HG03159 (cell line): ENCODE measurements at regions not wholly inside any gene's neighbourhood (a gene's known extent, or its start where the extent isn't known, plus 50 kb on each side); places are given as distances from the start of the nearest gene placed in this dataset.

ENCODE experiments used
- ATAC-seq: cut with Tn5 transposase; IDR thresholded peaks from one replicate; pipeline ENCODE4 v1.9.1; 2021; ENCODE audit warnings: mild to moderate bottlenecking, moderate library complexity; ENCODE audit not compliant: unreplicated experiment

DNA sequence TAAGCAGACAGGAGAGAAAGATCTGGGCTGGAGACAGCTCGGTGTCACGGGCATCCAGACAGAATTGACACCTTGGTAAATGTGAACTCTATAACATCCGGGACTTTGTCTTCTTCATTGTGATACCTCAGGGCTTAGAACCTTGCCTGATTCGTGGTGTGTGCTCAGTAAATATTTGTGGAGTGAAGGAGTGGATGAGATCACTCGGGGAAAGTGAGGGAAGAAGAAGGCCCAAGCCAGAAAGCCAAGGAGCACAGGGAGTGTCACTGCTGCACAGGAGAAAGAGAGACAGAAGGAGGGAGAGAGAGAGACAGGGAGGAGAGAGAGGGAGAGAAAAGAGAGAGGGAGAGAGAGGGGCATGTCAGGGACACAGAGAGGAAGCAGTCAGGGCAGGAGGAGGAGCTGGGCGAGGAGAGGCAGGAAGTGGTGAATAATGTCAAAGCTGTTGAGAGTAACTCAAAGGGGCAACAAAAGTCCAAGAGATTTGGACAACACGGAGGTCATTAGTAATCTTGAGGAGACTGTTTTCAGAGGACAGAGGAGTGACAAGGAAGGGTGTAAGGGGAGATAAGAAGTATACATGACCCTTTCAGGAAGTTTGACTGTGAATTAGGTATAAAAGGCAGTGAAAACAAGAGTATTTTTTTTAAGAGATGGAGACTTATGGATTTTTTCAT lies 141.6 kb upstream of the MAX start:
- no peak for ATAC-seq

DNA sequence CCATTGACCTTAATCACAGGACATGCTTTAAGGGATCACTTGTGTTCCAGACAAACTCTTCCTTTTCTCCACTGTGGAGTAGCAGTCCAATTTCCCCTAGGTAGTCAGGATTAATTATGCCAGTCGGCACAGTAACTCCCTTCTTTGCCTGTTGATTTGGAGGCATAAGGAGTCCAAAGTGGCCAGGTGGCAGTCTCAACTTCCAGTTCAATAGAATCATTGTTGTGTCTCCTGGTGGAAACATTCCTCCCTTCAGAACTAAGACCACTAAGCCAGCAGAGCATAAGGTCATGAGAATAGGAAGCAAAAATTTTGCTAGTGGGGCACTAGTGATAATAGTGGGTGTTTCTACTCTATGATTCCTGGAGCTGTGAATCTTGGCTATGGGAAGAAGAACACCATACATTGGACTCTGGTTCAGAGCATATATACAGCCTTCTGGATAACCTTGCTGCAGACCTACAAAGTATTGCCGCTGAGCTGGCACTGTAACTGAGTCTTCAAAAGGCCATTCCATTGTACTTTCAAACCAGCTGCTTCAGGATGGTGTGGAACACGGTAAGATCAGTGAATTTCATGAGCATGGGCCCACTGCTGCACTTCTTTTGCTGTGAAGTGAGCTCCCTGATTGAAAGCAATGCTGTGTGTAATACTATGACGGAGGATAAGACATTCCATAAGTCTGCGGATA lies 147.3 kb upstream of the MAX start:
- ATAC-seq = no peak

DNA sequence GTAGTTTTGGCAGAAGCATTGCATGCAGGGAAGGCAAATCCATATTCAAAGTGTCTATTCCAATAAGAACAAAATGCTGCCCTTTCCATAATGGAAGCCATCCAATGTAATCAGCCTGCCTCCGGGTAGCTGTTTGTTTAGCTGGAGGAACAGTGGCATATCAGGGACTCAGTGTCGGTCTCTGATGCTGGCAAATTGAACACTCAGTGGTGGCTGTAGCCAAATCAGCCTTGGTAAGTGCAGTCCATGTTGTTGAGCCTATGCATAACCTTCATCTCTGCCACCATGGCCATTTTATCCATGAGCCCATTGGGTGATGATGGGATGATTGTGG lies 147.8 kb upstream of the MAX start:
- no peak for ATAC-seq

DNA sequence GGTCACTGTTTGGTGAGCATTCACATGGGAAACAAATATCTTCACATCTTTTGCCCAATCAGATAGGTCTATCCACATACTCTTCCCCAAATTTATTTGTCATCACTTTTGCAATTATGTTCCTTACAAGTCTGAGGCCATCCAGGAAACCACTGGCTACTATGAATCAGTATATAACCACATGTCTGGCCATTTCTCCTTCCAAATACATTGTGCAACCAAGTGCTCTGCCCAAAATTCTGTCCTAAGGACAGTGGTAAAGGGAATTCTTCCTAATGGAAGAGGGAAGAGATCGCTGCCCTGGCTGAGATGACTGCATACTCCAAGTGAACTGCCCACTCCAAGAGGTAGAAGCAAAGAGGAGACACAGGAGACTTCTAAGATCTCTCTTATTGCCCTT lies 148.9 kb upstream of the MAX start:
- no peak for ATAC-seq

DNA sequence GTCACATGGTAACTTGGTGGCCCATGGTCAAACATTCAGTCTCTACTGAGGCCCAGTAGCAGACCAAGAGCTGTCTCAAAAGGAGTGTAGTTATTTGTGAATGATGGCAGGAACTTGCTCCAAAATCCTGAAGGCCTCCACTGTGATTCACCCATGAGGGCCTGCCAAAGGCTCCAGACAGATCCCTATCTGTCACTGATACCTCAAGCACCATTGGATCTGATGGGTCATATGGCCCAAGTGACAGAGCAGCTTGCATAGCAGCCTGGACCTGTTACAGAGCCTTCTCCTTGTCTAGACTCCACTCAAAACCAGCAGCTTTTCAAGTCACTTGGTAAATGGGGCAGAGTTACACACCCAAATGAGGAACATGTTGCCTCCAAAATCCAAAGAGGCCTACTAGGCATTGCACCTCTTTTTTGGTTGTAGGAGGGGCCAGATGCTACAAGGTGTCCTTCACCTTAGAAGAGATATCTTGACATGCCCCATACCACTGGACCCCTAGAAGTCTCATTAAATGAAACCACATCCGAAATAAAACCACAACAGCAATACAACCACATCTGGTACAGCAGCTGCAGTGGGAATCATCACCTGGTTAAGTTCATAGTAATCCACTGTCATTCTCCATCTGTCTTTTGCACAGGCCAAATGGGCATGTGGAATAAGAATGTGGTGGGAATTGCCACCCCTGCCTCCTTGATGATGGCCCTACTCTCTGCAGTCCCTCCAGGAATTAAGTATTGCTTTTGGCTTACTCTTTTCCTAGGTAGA lies 150.4 kb upstream of the MAX start:
- no peak for ATAC-seq

DNA sequence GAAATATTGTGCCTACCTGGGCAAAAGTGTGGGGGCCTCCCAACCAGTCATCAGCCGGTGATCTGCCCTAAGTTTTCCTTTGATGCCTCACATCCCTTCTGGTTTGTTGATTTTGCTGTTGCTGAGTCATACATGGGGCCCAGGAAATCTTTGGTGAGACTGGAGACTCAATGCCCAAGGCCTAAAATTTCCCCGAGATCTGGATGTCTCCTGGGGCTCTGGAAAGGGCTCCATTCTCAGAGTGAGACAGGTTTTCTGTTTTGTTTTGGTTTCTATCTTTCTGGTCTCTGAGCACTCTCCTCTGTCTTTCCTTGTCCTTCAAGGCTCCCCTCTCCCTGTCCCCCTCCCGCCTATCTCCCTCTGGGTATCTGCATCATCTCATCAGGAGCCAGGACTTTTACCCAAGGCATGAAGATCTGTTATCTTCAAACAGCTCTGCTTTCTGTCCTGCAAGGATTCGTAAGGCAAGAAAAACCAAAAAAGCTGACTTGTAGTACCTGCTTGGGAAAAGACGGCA lies 152.8 kb upstream of the MAX start:
- no peak for ATAC-seq

DNA sequence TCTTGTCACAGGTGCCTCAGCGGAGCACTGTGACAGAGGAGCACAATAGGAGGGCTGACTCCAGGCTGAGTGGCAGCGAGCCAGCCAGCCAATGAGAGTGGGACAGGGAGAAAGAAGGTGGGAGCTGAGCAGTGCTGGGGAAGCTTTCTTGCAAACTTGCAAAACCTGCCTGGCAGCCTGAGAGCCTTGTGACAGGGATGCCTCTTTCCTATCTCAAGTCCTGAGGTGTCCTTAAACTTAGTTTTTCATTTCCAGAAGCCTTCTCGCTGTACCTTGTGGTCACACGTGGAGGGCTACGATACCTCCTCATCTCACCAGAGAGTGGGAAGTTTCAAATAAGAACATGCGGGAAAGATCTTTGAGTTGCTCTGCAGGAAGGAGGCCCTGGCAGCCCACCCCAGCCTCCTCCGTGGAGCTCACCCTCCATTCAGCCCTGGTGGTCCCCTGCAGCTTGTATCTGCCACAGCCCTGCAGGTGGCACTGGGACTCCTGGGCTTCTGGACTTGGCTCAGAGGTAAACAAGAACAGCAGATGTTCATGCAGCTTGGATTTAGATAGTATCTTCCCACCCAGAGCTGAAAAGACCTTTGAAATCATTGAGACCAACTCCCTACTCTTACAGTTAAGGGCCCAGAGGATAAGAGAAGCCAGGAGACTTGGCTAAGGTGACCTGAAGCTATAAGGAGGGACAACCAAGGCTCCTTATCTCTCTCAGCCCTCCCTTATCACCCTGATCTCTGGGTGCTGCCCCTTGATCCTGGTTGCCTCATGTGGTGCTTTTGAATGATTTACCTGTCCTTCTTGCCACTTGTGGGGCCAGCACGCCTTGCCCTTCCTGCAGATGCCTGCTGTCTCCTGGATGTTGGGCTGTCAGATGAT lies 153.5 kb upstream of the MAX start:
- ATAC-seq = no peak

DNA sequence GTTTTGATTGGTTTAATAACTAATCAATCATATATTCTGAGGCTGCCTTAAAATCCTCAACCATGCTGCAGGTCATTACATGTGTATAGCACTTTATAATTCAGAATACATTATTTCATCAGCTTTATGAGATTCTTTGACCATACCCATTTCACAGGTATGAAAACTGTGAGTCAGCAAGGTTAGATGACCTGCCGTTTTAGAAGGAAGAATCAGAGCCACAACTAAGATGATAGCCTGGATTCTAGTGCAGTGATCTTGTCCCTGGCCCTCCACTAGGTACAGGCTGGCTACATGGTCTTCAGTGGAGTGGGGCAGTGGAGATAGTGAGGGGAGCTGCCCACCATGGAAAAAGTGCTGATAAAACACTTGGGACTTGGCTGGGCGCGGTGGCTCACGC lies 154.4 kb upstream of the MAX start:
- no peak for ATAC-seq

DNA sequence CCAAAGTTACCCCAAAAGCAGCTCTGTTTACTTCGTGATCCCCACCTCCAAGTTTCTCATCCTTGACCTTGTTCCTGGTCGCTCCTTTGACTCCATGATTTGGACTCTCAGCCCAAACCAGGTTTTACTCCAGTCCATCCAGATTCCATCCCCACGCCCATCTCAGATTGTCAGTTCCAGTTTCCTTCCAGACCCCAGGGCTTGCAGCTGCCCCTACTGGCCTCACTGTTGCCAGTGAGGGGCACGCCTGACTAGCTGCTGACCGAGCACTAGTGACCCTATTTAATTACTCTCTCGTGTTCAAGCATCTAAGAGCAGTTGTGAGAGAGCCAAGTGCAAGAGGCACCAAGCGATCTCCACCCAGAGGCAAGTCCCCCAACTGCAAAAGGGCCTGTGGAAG lies 155.1 kb upstream of the FUT8 start:
- no peak for ATAC-seq

DNA sequence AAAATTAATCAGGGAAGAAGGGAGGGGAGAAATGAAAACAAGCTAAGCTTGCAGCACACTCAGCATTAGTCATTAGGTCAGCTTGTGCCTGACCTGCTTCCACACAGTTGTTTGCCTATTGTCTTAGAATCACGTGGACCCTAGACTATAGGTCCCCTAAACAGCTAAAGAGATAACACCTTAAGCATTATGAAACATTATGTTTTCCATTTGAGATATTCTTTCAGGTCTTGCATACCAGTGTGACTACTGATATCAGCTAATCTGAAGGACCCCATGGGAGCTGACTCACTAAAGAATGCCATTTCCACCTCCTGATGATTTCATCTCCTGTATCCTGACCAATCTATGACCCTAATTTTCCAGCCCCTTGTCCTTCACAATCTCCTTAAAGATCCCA lies 154.1 kb upstream of the FUT8 start:
- no peak for ATAC-seq

DNA sequence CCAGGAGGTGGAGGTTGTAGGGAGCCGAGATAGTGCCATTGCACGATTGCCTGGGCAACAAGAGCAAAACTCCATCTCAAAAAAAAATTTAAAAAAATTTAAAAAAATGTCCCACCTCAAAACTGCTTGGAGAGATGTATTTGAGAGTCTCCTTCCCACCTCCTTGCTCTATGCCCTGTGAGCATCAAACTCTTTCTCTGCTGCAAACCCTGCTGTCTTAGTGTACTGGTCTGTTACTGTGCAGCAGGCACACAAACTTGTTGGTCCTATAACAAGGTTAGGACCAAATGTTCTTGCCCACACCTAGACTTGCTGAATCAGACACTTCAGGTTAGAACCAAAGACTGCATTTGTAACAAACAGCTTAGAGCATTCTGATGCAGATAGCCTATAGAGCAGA lies 153.5 kb upstream of the FUT8 start:
- no peak for ATAC-seq

DNA sequence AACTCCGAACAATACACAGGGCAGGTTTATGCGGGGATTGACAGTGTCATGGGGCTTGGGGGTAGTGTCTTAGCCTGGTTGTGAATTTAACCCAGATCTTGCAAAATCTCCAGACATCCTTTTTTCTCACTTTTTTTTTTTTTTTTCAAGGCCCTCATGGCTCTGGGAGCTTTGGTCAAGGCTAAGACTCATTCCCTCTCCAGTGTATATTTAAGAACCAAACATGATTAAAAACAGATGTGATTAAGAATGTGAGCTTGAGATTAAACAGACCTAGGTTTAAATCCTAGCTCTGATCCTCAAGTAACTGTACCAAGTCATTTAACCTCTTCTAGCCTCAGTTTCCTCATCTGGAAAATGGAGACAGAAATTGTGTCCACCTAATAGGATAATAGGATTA lies 151.7 kb upstream of the FUT8 start:
- ATAC-seq = no peak

DNA sequence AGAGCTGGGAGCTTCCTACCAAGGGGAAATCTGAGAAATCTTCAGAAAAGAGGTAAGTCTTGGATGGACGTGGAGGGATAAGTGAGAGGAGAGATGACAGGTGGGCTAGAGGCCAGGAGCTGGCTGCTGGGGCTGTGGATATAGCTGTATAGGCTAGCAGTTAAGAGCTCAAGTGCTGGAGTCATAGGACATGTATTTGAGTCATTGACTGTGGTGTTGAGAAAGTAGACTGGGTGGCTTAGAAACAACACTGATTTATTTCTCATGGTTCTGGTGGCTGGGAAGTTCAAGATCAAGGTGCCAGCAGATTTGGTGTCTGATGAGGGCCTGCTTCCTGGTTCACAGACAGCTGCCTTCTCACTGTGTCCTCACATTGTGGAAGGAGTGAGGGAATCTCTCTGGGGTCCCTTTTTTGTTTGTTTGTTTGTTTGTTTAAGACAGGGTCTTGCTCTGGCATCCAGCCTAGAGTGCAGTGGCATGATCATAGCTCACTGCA lies 151.1 kb upstream of the FUT8 start:
- no peak for ATAC-seq

DNA sequence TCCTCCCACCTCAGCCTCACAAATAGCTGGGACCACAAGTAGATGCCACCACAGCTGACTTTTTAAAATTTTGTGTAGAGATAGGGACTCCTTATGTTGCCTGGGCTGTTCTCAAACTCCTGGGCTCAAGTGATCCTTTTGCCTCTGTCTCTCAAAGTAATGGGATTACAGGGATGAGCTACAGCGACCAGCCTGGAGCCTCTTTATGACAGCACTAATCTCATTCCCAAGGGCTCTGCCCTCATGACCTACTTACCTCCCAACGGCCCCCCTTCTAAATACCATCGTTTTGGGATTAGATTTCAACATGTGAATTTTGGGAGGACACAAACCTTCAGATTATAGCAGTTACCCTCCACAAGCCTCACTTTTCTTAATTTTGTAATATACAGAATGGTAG lies 150.6 kb upstream of the FUT8 start:
- no peak for ATAC-seq

DNA sequence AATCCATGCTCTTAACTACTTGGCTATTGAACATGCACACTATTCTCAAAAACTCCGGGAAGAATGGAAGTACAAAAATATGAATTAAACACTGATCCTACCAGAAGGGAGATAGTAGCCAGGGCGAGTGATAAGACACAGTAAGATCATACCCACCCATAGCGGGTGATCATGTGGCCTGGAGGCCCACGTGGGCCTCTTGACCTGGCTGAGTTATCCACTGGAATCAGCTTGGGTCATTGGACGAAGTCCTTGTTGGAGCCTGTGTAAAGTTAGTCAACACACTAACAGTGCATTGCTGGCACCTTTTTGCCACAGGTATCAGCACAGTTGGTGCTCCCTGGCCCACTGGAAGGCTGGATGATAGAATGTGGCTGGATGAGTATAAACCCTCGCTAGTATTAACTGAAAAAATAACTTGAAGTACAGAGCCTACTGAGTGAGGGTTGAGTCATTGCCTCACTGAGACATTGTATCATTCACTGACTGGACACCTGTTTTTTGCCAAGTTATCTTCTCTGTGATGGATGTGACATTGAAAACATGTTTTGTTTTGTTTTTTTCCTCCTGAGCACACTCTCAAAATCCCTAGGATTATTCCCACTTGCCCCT lies 149.2 kb upstream of the FUT8 start:
- ATAC-seq = no peak

DNA sequence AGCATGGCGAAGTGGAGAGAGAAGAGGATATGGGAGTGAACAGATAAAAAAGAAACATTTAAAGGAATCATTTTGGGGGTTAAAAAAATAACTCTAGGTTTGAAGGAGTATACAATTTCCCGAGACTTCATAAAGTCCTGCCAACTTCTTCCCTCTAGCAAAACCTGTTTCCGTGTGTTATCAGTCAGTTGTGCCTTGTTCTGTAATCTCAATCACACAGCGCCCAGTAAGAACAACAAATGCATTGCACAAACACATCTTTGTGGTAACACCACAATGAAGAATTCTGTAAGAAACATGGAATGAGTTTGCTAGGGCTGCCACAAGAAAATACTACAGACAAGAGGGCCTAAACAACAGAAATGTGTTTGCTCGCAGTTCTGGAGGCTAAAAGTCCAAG lies 144.7 kb upstream of the FUT8 start:
- no peak for ATAC-seq

DNA sequence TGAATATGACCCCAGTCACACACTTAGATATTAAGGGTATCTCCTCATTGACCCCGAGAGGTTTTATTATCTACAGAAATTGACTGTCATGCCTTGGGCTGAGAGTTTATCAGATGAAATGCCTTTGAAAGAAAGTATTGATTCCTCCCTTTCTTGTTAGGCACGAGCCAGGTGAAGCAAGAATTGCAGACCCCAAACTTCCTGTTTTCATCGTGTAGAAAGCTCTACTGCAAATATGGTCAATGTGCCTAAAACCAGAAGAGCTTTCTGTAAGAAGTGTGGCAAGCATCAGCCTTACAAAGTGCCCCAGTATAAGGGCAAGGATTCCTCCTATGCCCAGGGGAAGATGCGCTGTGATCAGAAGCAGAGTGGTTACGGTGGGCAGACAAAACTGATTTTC lies 143.9 kb upstream of the FUT8 start:
- ATAC-seq = no peak

DNA sequence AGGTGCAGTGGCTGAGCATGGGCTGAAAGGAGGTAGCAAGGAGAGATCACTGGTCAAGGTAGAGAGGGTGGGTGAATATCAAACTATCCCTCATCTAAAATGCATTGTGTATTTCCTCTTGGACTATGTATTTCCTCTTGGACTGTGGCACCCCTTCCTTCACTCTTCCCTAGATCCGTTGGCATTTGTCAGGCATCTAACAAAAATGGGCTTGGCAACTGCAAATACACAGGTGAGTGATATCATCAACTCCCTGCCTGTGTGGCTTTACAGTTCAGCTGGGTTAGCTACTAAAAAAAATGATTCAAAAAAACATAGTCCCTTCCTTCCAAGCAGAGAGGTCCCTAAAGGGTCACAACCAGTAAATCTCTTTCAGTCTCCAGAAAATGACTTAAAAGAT lies 142.8 kb upstream of the FUT8 start:
- no peak for ATAC-seq

DNA sequence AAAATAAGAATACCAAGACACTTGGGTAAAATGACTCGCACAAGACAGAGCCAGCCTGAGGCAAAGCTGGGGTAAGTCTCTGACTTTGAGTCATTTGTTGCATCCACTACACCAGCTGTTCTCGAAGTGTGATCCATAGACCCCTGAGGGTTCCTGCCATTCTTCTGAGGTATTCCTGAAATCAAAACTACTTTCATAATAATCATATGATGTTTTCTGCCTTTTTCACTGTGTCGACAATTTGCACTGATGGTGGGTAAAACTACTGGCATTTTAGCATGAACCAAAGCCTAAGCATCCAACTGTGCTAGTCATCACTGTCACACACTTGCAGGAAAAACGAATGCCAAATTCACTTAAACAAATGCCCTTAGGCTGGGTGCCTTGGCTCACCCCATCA lies 135.5 kb upstream of the FUT8 start:
- no peak for ATAC-seq

DNA sequence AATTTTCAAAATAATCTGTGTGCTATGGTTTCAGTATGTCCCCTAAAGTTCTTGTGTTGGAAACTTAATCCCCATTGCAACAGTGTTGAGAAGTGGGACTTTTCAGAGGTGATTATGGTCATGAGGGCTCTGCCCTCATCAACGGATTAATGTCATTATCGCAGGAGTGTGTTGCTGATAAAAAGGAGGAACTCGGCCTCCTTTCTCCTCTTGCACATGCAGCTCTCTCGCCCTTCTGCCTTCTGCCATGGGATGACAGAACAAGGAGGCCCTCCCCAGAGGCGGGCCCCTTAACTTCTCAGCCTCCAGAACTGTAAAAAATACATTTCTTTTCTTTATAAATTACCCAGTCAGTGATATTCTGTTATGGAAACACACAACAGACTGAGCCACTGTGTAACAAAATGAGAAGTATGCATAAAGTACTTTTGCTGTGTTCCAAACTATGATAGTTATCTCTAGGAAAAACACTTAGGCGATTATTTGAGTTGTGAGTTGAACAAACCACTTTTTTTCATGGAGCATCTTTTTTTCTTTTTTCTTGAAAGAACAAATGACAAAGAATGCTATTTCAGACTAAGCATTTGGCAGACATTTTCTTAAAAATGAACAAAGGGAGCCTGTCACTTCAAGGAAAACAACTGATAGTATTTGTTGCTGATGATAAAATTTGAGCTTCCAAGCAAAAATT lies 134.8 kb upstream of the FUT8 start:
- no peak for ATAC-seq
